Right lobe of liver (tissue), 6 donors: ENCODE measurements at regions not wholly inside any gene's neighbourhood (a gene's known extent, or its start where the extent isn't known, plus 50 kb on each side); places are given as distances from the start of the nearest gene placed in this dataset.

Experiments used
- ATAC-seq, 4 donors: fragments of 200-7000 bp; cut with Tn5 transposase; one replicate each; pipeline ENCODE4 v1.9.1; 2020; ENCODE audit warnings: mild to moderate bottlenecking in 4 of 4, moderate library complexity in 4 of 4
- DNase-seq, 3 donors: peaks; one replicate each; pipeline ENCODE4 v3.0.0-alpha.2; 2020
- H3K27ac ChIP-seq, 3 donors: fragments of 200-600 bp; one replicate each; pipeline ENCODE4 v1.8.0; 2022
- H3K27me3 ChIP-seq, 2 donors: fragments of 200-600 bp; one replicate each; pipeline ENCODE4 v1.8.0; 2022
- H3K36me3 ChIP-seq, 4 donors: fragments of 200-600 bp; sonication (generic) in 1 of 4; one replicate each; pipeline versions ENCODE4 v1.5.1 to v1.8.0; 2017 to 2022; ENCODE audit warnings: control low read depth in 1 of 4
- H3K4me1 ChIP-seq, 4 donors: fragments of 200-600 bp; sonication (generic) in 1 of 4; one replicate each; pipeline versions ENCODE4 v1.5.1 to v1.8.0; 2017 to 2022; ENCODE audit warnings: control low read depth in 1 of 4
- H3K4me3 ChIP-seq, 3 donors: fragments of 200-600 bp; one replicate each; pipeline ENCODE4 v1.8.0; 2022
- H3K9me3 ChIP-seq, 4 donors: fragments of 200-600 bp; sonication (generic) in 1 of 4; one replicate each; pipeline versions ENCODE4 v1.5.1 to v1.8.0; 2017 to 2022; ENCODE audit warnings: control low read depth in 1 of 4
- POLR2A ChIP-seq: fragments of 450-650 bp; IDR thresholded peaks from one replicate; pipeline ENCODE4 v1.6.1; 2017; ENCODE audit warnings: antibody characterized with exemption, mild to moderate bottlenecking
- WGBS: methylation state at CpG from one replicate; pipeline ENCODE4 v1.1.6; 2018; ENCODE audit warnings: low coverage, low lambda C conversion rate; ENCODE audit not compliant: insufficient coverage; ENCODE audit errors: missing lambda C conversion rate; 5-methylcytosine and 5-hydroxymethylcytosine counted together
- intact Hi-C, 2 donors: fragments of 100-400 bp; cut with DNase I; formaldehyde crosslinking; loops; one replicate each; pipeline versions ENCODE4 v1.11.2 to v1.14.1; 2022
- TF ChIP-seq, protein P1 (sequence below), 4 donors: fragments of 200-600 bp in 3 of 4; fragments of 450-650 bp in 1 of 4; IDR thresholded peaks; one replicate each; pipeline versions ENCODE4 v1.5.1 to v1.8.0; 2016 to 2022; ENCODE audit warnings: antibody characterized with exemption in 4 of 4, mild to moderate bottlenecking in 2 of 4
- donor health status: DM: no; HTN: yes; CAD: no.
- donor health status: DM: no; HTN: no; CAD: no.
- donor health status: DM: no; HTN: no; CAD: no.
- donor health status: DM: no; HTN: yes; CAD: no.
- donor health status: DM: no; HTN: yes; CAD: no.

DNA sequence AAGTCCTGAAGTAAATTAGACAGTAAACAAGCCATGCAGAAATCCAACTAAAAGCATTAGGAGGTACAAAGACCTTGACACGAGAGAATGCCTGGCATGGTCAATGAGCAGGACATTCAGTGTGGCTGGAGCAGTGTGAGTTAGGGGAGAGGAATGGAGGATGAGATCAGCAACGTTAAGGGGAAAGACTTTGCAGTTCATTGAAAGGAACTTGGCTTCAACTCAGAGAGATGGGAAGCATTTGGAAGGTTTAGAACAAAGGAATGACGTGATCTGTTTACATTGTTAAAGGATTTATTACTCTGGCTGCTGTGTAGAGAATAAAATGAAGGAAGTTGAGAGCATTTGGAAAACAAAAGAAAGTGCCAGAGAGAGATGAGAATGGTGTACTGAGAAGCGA, 621.3 kb downstream of the XIRP2 start:
- ATAC-seq: no peak

DNA sequence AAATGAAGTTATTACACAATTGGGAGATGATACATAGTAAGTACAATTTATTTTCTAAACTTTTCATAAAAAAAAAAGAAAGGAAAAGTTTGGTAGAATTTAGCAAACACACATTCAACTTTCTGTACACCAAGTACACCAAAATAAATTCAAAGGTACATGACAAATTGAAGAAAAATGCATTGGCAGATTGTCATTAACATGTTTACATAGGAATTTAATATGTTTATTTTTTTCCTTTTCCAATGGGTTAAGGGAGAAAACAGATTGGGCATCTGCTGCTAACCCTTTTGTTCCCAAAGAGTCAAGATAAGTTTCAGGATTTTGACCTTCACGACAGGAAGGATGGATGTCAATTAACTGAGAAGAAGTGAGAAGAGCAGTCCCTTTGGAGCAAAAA, 620.4 kb downstream of the XIRP2 start:
- Histone ChIP-seq H3K9me3 (no peaks in the 10 kb centered on the region), H3K27ac (no peak overlapping the region), H3K36me3 (no peaks in the 10 kb centered on the region), H3K4me1 (no peaks in the 10 kb centered on the region), H3K4me3 (no peak overlapping the region), H3K27me3 (no peaks in the 10 kb centered on the region)
- DNase-seq: no peak
- WGBS: 62% methylated on average over 1 of the region's 1 CpG
- ATAC-seq: no peak
- intact Hi-C loops: no loop called here
- TF ChIP-seq, protein P1, sequence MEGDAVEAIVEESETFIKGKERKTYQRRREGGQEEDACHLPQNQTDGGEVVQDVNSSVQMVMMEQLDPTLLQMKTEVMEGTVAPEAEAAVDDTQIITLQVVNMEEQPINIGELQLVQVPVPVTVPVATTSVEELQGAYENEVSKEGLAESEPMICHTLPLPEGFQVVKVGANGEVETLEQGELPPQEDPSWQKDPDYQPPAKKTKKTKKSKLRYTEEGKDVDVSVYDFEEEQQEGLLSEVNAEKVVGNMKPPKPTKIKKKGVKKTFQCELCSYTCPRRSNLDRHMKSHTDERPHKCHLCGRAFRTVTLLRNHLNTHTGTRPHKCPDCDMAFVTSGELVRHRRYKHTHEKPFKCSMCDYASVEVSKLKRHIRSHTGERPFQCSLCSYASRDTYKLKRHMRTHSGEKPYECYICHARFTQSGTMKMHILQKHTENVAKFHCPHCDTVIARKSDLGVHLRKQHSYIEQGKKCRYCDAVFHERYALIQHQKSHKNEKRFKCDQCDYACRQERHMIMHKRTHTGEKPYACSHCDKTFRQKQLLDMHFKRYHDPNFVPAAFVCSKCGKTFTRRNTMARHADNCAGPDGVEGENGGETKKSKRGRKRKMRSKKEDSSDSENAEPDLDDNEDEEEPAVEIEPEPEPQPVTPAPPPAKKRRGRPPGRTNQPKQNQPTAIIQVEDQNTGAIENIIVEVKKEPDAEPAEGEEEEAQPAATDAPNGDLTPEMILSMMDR (IDR thresholded peaks at IDR 0.05): no peak
- TF ChIP-seq POLR2A: no peak

More for the DNA sequence above, 621.3 kb downstream of the XIRP2 start:
- Histone ChIP-seq H3K27me3 (no peaks in the 10 kb centered on the region), H3K36me3 (no peaks in the 10 kb centered on the region), H3K4me1 (no peaks in the 10 kb centered on the region), H3K27ac (no peak overlapping the region), H3K4me3 (no peak overlapping the region), H3K9me3 (no peaks in the 10 kb centered on the region)
- WGBS: 15% methylated on average over 4 of the region's 4 CpGs
- TF ChIP-seq, protein P1 (IDR thresholded peaks at IDR 0.05): no peak
- no peak for TF ChIP-seq POLR2A
- intact Hi-C loops: no loop called here
- DNase-seq: no peak

DNA sequence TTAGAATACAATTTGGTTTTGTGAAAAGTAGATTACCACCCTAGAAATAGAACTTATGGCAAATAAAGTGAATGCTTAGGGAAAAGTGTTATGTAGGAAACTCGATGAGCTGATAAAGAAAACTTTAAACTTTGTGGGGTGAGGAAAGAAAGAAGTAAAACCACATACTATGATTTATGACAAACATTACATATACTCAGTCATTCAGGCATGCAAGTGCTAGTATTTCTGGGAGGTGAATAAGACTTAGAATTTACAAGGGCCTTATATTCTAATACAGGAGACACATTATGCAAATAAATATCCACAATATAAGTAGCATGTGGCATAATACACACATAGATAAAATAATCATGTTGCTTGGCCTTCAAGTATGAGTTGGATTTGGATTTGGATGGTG, 618.1 kb downstream of the XIRP2 start:
- intact Hi-C loops: no loop called here

DNA sequence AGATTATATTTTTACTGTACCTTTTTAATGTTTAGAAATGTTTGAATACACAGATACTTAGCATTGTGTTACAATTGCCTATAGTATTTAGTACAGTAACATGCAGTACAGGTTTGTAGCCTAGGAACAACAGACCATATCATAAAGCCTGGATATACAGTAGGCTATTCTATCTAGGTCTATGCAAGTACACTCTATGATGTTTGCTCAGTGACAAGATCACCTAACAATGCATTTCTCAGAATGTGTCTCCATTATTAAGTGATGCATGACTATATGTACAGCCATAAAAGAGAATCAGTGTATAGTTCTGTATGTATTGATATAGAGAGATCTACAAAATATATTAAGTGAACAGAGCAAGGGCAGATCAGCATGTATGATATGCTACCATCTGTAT, 616.4 kb downstream of the XIRP2 start:
- DNase-seq: no peak
- no peak overlapping the region for H3K27ac ChIP-seq
- no peaks in the 10 kb centered on the region for H3K9me3 ChIP-seq
- no peaks in the 10 kb centered on the region for H3K27me3 ChIP-seq
- no peaks in the 10 kb centered on the region for H3K4me1 ChIP-seq
- intact Hi-C loops: no loop called here
- no peak for TF ChIP-seq POLR2A
- TF ChIP-seq, protein P1 (IDR thresholded peaks at IDR 0.05): no peak
- no peak overlapping the region for H3K4me3 ChIP-seq
- H3K36me3 ChIP-seq: no peaks in the 10 kb centered on the region
- no peak for ATAC-seq

More for the DNA sequence above, 618.1 kb downstream of the XIRP2 start:
- no peak overlapping the region for H3K27ac ChIP-seq
- no peak overlapping the region for H3K4me3 ChIP-seq
- H3K4me1 ChIP-seq: no peaks in the 10 kb centered on the region
- H3K27me3 ChIP-seq: no peaks in the 10 kb centered on the region
- no peak for ATAC-seq
- DNase-seq: no peak
- H3K36me3 ChIP-seq: no peaks in the 10 kb centered on the region
- 50% methylated on average over 1 of the region's 1 CpG for WGBS
- H3K9me3 ChIP-seq: no peaks in the 10 kb centered on the region
- no peak for TF ChIP-seq POLR2A

DNA sequence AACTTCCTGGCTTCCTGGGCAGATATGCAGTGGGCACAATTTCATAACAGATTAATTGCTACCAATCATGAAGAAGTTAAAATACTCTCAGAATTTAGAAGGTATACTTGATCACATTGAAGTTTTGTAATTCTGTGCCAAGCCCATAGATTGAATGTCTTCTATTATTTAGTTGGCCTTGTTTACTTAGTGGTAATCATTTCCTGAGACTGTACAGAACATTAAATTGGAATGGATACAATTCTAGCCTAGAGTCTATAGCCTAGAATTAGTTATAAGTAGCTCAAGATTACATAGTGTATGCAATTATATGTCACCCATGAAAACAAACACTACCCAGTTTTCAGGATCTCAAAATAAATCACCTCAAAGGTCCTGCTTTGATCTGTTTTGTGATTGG, 615.8 kb downstream of the XIRP2 start:
- no peak for DNase-seq
- Histone ChIP-seq H3K4me3 (no peak overlapping the region), H3K9me3 (no peaks in the 10 kb centered on the region), H3K4me1 (no peaks in the 10 kb centered on the region), H3K36me3 (no peaks in the 10 kb centered on the region), H3K27ac (no peak overlapping the region), H3K27me3 (no peaks in the 10 kb centered on the region)
- ATAC-seq: no peak
- TF ChIP-seq POLR2A: no peak
- TF ChIP-seq, protein P1 (IDR thresholded peaks at IDR 0.05): no peak
- intact Hi-C loops: no loop called here
